ENCODE measurements at regions not wholly inside any gene's neighbourhood (a gene's known extent, or its start where the extent isn't known, plus 50 kb on each side); places are given as distances from the start of the nearest gene placed in this dataset.
"Not testable (repeated sequence)": the region's sequence is repeated elsewhere in the genome, so short reads cannot be mapped to it uniquely, and the experiment has no call there.

DNA sequence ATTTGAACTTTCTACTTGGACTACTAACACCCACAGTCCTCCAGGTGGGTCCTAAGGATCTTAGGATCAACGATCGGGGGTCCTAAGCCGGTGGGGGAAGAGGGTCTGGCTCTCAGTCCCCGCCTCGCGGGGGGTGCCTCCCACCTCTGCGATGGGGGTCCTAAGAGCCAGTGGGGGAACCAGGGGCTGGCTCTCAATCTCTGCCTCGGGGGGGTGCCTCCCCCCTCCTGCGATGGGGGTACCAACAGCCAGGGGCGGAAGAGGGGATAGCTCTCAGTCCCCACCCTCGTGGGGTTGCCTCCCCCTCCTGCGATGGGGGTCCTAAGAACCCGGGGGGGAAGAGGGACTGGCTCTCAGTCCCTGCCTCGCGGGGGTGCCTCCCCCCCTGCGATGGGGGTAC lies 165.3 kb downstream of the ATP6V0E2 start:
- not testable (repeated sequence) for H3K27me3 Mint-ChIP-seq (ENCODE audit: insufficient read depth, low read depth); H3K36me3 ChIP-seq; H3K4me1 ChIP-seq; H3K36me3 Mint-ChIP-seq; H2AFZ ChIP-seq (replicated peaks); H3F3A ChIP-seq (ENCODE audit: low read depth); H4K20me1 ChIP-seq (ENCODE audit: low read depth); H3K4me3 ChIP-seq; H3K79me2 ChIP-seq (ENCODE audit: low read depth); H3K4me1 Mint-ChIP-seq; H3K4me2 ChIP-seq; H3K9me3 ChIP-seq (ENCODE audit: low read depth); DNase-seq (ENCODE audit: low spot score); H3K4me3 Mint-ChIP-seq; H3K27ac ChIP-seq; H3K27me3 ChIP-seq; H3K9me3 Mint-ChIP-seq; H3K27ac Mint-ChIP-seq; H3K9ac ChIP-seq

DNA sequence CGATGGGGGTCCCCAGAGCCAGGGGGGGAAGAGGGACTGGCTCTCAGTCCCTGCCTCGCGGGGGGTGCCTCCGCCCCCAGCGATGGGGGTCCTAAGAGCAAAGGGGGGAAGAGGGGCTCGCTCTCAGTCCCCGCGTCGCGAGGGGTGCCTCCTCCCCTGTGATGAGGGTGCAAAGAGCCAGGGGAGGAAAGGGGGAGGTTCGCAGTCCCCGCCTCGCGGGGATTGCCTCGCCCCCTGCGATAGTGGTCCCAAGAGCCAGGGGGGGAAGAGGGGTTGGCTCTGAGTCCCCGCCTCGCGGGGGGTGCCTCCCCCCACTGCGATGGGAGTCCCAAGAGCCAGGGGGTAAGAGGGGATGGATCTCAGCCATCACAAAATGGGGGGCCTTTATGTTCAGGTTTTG lies 168.5 kb downstream of the ATP6V0E2 start:
- H3K36me3 Mint-ChIP-seq; H3K4me2 ChIP-seq; H3K4me1 Mint-ChIP-seq; H3K4me3 ChIP-seq; H3K27ac ChIP-seq; H3K27me3 Mint-ChIP-seq (ENCODE audit: insufficient read depth, low read depth); H2AFZ ChIP-seq (replicated peaks); H3K4me3 Mint-ChIP-seq; H3K9ac ChIP-seq; H3K9me3 Mint-ChIP-seq; H4K20me1 ChIP-seq (ENCODE audit: low read depth); H3K9me3 ChIP-seq (ENCODE audit: low read depth); H3K79me2 ChIP-seq (ENCODE audit: low read depth); H3F3A ChIP-seq (ENCODE audit: low read depth); H3K4me1 ChIP-seq; H3K36me3 ChIP-seq; DNase-seq (ENCODE audit: low spot score); H3K27ac Mint-ChIP-seq: not testable (repeated sequence)
- peaks cover 35% of the 10 kb centered on the region for H3K27me3 ChIP-seq

DNA sequence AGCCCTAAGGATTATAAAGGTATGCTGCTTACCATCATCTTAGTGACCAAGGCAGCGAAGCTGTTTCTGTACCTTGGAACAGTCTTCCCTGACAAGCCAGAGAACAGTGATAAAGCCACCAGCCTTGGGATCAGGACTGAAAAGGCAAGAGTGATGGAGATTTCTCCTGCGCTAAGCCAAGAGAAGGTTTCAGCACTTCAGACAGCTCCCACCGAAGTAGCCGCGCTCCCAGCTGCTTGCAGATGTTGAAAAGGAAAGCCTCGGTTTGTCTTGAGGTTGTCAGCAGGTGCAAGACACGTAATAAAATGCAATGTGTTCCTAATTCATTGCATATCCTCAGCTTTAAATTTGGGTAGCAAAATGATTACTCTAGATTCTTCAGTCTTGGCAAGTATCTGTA lies 171.0 kb downstream of the ATP6V0E2 start:
- H3K4me3 Mint-ChIP-seq; H3K4me1 Mint-ChIP-seq; H4K20me1 ChIP-seq (ENCODE audit: low read depth); H3K36me3 Mint-ChIP-seq; H3K27me3 Mint-ChIP-seq (ENCODE audit: insufficient read depth, low read depth); H3K27ac Mint-ChIP-seq; H3K4me3 ChIP-seq; H3K27ac ChIP-seq; H3F3A ChIP-seq (ENCODE audit: low read depth); H2AFZ ChIP-seq (replicated peaks); H3K9me3 Mint-ChIP-seq; H3K4me1 ChIP-seq; H3K4me2 ChIP-seq; H3K9ac ChIP-seq; H3K36me3 ChIP-seq; H3K79me2 ChIP-seq (ENCODE audit: low read depth); H3K9me3 ChIP-seq (ENCODE audit: low read depth): not testable (repeated sequence)
- peaks cover 58% of the 10 kb centered on the region for H3K27me3 ChIP-seq
- DNase-seq (ENCODE audit: low spot score): peak; percentile 83

DNA sequence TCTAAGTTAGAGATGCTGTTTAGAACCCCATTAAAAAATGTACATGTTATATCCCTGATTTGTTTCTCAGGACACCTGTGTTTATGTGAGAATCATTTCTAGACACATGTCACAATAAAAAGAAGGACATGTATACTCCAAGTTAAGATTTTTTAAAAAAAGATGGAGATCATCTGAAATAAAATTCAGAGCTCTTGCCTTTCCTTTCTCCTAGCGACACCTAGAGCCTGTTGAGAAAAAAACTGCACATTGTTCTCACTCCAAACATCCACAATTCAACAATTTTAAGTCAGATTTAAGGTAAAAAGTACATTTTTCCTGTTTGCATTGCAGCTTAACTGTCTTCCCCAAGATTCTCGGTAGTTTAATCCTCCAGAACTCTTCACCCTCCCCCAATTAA lies 171.8 kb downstream of the ATP6V0E2 start:
- TF ChIP-seq, protein P1, sequence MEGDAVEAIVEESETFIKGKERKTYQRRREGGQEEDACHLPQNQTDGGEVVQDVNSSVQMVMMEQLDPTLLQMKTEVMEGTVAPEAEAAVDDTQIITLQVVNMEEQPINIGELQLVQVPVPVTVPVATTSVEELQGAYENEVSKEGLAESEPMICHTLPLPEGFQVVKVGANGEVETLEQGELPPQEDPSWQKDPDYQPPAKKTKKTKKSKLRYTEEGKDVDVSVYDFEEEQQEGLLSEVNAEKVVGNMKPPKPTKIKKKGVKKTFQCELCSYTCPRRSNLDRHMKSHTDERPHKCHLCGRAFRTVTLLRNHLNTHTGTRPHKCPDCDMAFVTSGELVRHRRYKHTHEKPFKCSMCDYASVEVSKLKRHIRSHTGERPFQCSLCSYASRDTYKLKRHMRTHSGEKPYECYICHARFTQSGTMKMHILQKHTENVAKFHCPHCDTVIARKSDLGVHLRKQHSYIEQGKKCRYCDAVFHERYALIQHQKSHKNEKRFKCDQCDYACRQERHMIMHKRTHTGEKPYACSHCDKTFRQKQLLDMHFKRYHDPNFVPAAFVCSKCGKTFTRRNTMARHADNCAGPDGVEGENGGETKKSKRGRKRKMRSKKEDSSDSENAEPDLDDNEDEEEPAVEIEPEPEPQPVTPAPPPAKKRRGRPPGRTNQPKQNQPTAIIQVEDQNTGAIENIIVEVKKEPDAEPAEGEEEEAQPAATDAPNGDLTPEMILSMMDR (IDR thresholded peaks at IDR 0.05): peak; percentile 45
- H3F3A ChIP-seq (ENCODE audit: low read depth); H3K27me3 Mint-ChIP-seq (ENCODE audit: insufficient read depth, low read depth); H3K27ac ChIP-seq; H3K36me3 ChIP-seq; H3K4me1 Mint-ChIP-seq; H3K36me3 Mint-ChIP-seq; H3K4me1 ChIP-seq; H3K4me3 ChIP-seq; H3K9ac ChIP-seq; H3K4me3 Mint-ChIP-seq; DNase-seq (ENCODE audit: low spot score); H3K9me3 ChIP-seq (ENCODE audit: low read depth); H3K9me3 Mint-ChIP-seq; H3K4me2 ChIP-seq; H2AFZ ChIP-seq (replicated peaks); H3K79me2 ChIP-seq (ENCODE audit: low read depth); H3K27ac Mint-ChIP-seq; H4K20me1 ChIP-seq (ENCODE audit: low read depth): not testable (repeated sequence)
- peaks cover 65% of the 10 kb centered on the region for H3K27me3 ChIP-seq

DNA sequence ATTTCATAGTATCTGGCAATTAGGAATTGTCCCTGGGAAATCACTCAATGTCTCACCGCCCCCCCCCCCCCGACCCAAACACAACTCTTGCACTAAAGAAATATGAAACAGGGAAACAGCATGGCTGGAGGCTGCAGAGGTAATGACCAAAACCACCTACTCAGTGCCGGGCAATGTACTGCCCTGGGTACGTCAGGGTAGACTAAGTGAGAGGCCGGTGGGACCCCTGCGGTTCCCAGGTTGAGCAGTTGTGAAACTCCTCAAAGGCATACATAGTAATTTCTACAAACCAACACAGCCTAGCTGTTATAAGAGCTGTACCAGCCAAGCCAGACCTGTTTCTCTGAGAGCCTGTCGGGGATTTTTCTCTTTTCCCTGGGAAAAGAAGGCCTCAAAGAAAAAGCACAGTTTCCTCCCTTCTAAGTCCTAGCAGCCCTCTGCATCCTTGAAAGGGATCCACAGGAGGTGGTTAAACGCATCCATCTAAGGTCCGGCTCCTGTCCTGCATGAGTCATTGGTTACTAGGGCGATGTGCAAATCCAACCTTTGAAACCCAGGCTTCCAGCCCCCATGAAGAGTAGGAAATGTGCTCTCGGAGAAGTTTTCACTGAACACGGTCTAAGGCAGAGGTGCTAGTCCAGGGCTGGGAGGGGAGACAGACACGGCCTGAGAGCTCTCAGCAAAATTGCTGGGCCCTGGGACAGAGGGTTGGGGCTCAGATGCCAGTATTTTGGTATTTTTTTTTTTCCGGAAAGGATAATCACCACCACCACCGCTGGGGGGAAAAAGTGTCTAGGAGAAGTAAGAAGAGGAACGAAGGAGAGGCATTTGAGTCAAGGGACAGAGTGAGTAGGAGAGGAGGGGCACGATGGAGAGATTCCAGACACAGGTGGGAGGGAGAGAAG lies 172.8 kb downstream of the ATP6V0E2 start:
- not testable (repeated sequence) for H4K20me1 ChIP-seq (ENCODE audit: low read depth); H3K9me3 ChIP-seq (ENCODE audit: low read depth); H3K27ac Mint-ChIP-seq; H3K9ac ChIP-seq; H2AFZ ChIP-seq (replicated peaks); H3K4me1 ChIP-seq; H3K9me3 Mint-ChIP-seq; H3K36me3 ChIP-seq; H3K27me3 Mint-ChIP-seq (ENCODE audit: insufficient read depth, low read depth); H3K79me2 ChIP-seq (ENCODE audit: low read depth); H3F3A ChIP-seq (ENCODE audit: low read depth); H3K36me3 Mint-ChIP-seq; H3K27ac ChIP-seq; H3K4me1 Mint-ChIP-seq
- peak; percentile 21 for DNase-seq (ENCODE audit: low spot score)
- Histone ChIP-seq H3K4me3 (peak overlapping the region; percentile 48), H3K27me3 (peaks cover 70% of the 10 kb centered on the region), H3K4me2 (peak overlapping the region; percentile 80)
- H3K4me3 Mint-ChIP-seq: peak overlapping the region; percentile 86
